NCI-H1105 treated with DMSO at 0.1 percent for 48 hours (cell line): ENCODE measurements at regions not wholly inside any gene's neighbourhood (a gene's known extent, or its start where the extent isn't known, plus 50 kb on each side); places are given as distances from the start of the nearest gene placed in this dataset.
A peak's percentile ranks its signal among the peaks of the same experiment; 100 is the strongest.
"Not testable (repeated sequence)": the region's sequence is repeated elsewhere in the genome, so short reads cannot be mapped to it uniquely, and the experiment has no call there.

Experiments used
- DNase-seq: peaks from one replicate; lab custom pipeline; 2025; lab: John Stamatoyannopoulos, UW

DNA sequence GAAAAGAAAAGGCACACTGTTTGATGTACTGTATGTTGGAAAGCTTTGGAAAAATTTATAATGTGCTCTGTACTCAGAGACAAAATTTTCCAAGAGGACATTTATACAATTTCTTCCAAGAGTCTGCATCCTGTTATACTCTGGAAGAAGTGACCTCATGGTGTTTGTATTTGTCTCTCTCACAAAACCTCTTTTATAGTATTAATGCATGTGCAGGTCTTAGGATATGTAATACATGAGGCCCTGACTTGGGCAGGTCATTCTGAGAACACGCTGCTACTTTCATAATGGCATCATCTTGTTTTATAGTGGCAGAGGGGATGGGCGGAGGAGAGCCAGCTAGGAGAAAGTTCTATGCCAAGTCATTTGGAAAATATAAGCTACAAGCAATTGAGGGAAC, 72.0 kb upstream of the P3H2 start:
- no peak for DNase-seq

DNA sequence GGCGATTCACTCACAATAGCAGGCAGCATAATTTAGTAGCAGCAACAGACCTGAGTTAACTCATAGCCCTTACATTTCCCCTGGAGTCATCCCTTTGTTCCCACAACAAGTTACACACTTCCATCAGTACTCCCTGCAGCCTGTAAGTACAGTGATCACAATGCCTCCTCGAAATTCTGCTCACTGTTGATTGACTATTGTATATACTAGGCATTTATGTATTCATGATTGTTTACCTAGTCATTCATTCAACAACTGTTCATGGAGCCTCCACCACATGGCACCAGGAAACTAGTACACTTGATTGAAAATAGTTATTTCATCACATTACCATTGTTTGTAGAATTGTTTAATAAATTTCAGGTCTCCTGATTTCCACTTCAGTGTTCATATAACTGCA, 71.4 kb upstream of the P3H2 start:
- DNase-seq, result no peak

DNA sequence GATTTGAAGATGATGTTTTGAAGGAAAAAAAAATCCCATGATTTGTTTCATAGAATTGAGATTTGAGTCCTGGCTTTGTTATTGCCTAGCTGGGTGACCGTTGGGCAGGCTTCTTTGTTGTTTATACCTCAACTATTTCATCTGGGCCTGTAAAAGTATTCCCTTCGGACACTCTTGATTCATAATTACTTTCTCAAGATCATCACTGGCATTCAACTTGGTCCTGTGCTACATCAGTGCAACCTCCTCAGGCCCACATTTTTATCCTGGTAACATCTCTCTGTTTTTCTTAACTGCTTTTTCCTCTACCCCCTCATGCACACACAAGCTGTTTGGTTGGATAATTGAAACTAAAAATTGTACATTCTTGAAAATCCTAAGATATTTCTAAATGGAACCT, 67.5 kb upstream of the P3H2 start:
- no peak for DNase-seq

DNA sequence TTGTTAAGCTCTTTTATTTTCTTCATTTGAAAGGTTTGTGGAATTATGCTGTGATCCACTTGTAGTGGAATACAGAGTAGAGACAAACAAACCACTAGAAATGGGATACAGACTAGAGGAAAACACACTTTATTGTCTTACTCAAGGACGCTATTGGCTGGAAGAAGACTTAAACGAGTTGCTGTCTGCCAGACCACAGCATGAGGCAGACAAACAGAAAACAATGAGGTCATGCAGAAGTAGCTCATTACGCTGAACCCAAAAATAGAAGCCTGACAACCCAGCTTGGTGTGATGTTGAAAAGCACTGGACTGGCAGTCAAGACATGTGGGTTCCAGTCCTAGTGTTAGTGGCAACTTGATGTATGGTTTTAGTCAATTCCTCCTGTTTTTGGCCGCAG, 62.4 kb upstream of the P3H2 start:
- peak; percentile 63 for DNase-seq

DNA sequence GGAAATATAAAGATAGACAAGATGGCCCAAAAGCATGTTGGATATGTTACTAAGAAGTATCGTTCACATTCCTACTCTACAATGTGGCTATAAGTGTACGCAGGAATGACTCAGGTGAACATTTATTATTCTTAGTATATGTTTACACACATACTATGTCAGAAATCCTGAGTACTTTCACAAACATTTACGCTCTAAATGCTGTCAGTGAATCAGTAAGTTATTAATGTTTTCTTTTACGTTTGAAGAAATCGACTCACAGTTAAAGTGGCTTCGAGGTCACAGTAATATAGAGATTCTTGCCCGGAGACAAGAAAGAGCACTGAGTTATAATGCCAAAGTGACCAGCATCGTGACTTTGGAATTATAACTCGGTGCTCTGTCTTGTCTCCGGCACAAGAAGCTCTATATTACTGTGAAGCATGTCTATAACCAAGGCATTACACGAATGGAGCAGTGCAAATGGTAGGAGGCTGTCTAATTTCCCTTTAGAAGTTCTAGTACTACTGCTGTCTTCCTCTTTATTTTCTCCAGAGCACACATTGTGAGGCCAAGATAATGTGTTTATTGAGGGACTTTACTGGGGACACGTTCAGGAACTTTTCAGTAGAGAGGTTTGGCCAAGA, 61.8 kb upstream of the P3H2 start:
- no peak for DNase-seq

DNA sequence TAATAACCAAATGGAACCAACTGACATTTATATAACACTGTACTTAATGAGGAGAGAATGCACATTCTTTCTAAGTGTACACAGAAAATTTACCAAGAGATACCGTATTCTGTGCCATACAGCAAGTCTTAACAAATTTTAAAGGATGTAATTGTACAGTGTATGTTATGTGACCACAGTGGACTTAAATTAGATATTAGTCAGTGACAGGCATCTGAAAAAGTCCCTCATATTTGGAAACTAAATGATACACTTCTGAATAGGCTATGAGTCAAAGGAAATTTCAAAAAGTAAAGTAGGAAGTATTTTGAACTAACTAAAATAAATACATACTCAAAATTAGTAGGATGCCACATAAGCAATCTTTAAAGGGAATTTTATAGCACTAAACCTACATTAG, 59.6 kb upstream of the P3H2 start:
- no peak for DNase-seq

DNA sequence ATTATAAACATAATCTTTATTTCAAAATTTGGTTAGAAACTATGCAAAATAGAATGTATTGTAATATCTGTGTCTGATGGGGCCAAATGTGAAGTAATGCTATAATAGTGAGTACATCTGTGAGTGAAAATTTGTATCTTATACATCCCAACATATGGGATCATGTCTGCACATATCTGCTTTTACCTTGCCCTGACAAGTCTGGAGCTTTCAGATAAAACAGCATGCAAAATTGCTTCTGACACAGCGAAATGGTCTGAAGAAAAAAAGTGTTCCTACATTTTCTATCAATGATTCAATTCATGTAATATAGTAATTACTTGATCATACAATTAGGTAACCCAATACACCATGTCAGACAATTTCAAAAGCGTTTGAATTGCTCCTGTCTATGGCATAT, 58.1 kb upstream of the P3H2 start:
- no peak for DNase-seq

DNA sequence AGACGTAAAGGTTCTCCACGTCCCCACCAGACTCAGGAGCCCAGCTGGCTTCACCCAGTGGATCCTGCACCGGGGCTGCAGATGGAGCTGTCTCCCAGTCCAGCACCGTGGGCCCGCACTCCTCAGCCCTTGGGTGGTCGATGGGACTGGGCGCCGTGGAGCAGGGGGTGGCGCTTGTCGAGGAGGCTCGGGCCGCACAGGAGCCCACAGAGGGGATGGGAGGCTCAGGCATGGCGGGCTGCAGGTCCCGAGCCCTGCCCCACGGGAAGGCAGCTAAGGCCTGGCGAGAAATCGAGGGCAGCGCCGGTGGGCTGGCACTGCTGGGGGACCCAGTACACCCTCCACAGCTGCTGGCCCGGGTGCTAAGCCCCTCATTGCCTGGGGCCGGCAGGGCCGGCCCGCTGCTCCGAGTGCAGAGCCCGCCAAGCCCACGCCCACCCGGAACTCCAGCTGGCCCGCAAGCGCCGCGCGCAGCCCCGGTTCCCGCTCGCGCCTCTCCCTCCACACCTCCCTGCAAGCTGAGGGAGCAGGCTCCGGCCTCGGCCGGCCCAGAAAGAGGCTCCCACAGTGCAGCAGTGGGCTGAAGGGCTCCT, 56.3 kb upstream of the P3H2 start:
- not testable (repeated sequence) for DNase-seq

DNA sequence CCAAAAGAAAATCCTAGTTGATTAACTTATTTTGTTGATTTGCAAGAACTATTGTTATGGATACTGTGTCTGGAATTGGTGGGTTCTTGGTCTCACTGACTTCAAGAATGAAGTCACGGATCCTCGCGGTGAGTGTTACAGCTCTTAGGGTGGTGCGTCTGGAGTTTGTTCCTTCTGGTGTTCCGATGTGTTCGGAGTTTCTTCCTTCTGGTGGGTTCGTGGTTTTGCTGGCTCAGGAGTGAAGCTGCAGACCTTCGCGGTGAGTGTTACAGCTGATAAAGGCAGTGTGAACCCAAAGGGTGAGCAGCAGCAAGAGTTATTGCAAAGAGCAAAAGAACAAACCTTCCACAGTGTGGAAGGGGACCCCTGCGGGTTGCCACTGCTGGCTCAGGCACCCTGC, 55.4 kb upstream of the P3H2 start:
- DNase-seq, result not testable (repeated sequence)

DNA sequence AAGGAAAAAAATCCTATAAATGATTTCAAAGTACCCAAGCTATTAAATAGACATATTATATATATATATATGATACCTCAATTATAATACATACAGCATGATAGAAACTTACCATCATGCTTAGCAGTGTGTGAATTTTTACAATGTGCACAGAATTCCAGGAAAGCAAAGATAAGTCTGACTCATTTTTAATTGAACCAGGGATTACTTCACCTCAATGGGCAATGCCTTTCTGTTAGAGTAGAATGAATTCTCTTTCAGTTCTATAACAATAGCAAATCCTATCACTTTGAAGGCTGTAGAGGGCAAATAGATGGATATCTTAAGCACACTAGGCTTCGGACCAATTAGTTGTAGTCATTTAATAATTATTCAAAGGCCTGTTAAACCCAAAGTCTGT, 54.8 kb upstream of the P3H2 start:
- no peak for DNase-seq

DNA sequence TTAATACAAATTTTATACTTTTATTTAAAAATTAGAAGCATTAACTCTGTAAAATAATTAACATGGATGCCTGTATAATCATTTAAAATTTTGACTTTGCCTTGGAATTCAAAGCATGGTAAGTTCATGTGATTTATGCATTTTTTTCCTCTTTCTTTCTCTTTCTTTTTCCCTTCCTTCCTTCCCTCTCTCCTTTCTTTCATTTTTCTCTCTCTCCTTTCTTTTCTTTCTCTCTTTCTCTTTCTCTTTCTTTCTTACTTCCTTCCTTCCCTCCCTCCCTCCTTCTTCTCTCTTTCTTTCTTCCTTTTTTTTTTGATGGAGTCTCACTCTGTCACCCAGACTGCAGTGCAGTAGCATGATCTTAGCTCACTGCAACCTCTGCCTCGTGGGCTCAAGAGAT, 53.8 kb upstream of the P3H2 start:
- no peak for DNase-seq

DNA sequence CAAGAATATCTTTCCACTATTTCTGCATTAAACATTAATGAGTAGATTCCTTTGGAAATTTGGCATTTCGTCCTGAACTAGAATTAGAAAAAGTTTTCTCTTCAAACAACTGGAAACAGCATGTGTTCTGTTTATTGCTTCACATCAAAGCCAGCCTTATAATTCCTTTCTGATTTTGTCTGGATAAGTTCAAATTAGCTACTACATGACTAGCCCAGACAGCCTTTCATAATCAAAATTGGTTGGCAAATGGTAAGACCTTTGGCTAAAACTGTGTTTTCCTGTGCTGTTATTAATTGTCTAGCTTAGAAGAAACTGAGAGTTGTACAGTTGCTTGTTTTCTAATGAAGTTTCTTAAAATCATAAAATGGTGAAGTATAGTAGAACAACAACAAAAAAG, 52.7 kb upstream of the P3H2 start:
- DNase-seq, result no peak

DNA sequence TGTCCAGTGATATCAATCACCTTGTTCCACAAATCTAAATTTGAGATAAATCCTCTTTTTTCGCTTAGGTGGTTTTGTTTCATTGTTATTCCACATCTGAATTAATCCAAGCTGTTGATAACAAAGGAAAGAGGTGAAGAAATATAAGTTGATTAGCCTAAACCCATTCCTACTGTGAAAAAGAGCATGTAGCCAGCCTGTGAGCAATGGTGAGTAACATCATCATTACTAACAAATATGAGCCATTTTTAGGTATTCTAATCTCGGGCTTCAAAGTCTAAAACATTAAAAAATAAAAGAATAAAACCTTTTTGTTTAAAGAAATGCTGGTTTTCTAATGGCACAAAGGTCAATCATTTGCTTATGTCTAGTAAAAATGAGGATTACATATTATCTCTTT, 52.1 kb upstream of the P3H2 start:
- DNase-seq, result no peak
